H9 (cell line): ENCODE measurements at regions not wholly inside any gene's neighbourhood (a gene's known extent, or its start where the extent isn't known, plus 50 kb on each side); places are given as distances from the start of the nearest gene placed in this dataset.

ENCODE experiments used
- DNase-seq: peaks from one replicate; pipeline ENCODE4 v3.0.0-alpha.2; 2017
- H2AFZ ChIP-seq: one replicate; pipeline ENCODE4 v1.6.1; 2013; ENCODE audit warnings: mild to moderate bottlenecking, low read length, control low read depth, moderate library complexity
- H2AK5ac ChIP-seq: 2 replicates; pipeline ENCODE4 v1.6.1; 2013; ENCODE audit warnings: low read length, control low read depth, mixed read lengths; ENCODE audit not compliant: insufficient read length
- H2BK120ac ChIP-seq: one replicate; pipeline ENCODE4 v1.6.1; 2013; ENCODE audit warnings: low read depth, mild to moderate bottlenecking, low read length, control low read depth, inconsistent platforms; ENCODE audit not compliant: poor library complexity, severe bottlenecking
- H2BK12ac ChIP-seq: 2 replicates; pipeline ENCODE4 v1.6.1; 2013; ENCODE audit warnings: low read length, control low read depth, mixed read lengths, low read depth; ENCODE audit not compliant: insufficient read length
- H2BK15ac ChIP-seq: 2 replicates; pipeline ENCODE4 v1.6.1; 2013; ENCODE audit warnings: low read depth, low read length, control low read depth
- H2BK20ac ChIP-seq: one replicate; pipeline ENCODE4 v1.6.1; 2013; ENCODE audit warnings: low read depth, mild to moderate bottlenecking, low read length, control low read depth, inconsistent platforms; ENCODE audit not compliant: poor library complexity, severe bottlenecking
- H2BK5ac ChIP-seq: 2 replicates; pipeline ENCODE4 v1.6.1; 2013; ENCODE audit warnings: low read length, control low read depth, mixed read lengths; ENCODE audit not compliant: insufficient read length
- H3K14ac ChIP-seq: 2 replicates; pipeline ENCODE4 v1.6.1; 2013; ENCODE audit warnings: low read length, control low read depth; ENCODE audit not compliant: insufficient read depth
- H3K18ac ChIP-seq: 2 replicates; pipeline ENCODE4 v1.6.1; 2013; ENCODE audit warnings: low read depth, mild to moderate bottlenecking, mixed read lengths, low read length, control low read depth; ENCODE audit not compliant: insufficient read length
- H3K23ac ChIP-seq: 2 replicates; pipeline ENCODE4 v1.6.1; 2013; ENCODE audit warnings: low read length, control low read depth, mixed read lengths, low read depth; ENCODE audit not compliant: insufficient read length
- H3K23me2 ChIP-seq: 2 replicates; pipeline ENCODE4 v1.6.1; 2013; ENCODE audit warnings: low read depth, mild to moderate bottlenecking, mixed read lengths, low read length, control low read depth; ENCODE audit not compliant: insufficient read length, poor library complexity, severe bottlenecking
- H3K27ac ChIP-seq: 2 replicates; pipeline ENCODE4 v1.5.1; 2013; ENCODE audit warnings: low read length, control low read depth, mixed read lengths, low read depth; ENCODE audit not compliant: insufficient read length
- H3K27me3 ChIP-seq: 2 replicates; pipeline ENCODE4 v1.6.1; 2013; ENCODE audit warnings: low read length, control low read depth, inconsistent platforms; ENCODE audit not compliant: insufficient read depth
- H3K4ac ChIP-seq: 2 replicates; pipeline ENCODE4 v1.6.1; 2013; ENCODE audit warnings: low read depth, mild to moderate bottlenecking, control low read depth, inconsistent platforms, low read length, moderate library complexity
- H3K4me1 ChIP-seq: 2 replicates; pipeline ENCODE4 v1.6.1; 2013; ENCODE audit warnings: low read length, control low read depth, inconsistent platforms; ENCODE audit not compliant: insufficient read depth
- H3K4me2 ChIP-seq: 2 replicates; pipeline ENCODE4 v1.6.1; 2013; ENCODE audit warnings: low read length, control low read depth, mixed read lengths; ENCODE audit not compliant: insufficient read length, insufficient read depth
- H3K56ac ChIP-seq: 2 replicates; pipeline ENCODE4 v1.6.1; 2013; ENCODE audit warnings: low read depth, mild to moderate bottlenecking, mixed read lengths, low read length, control low read depth; ENCODE audit not compliant: insufficient read length
- H3K79me1 ChIP-seq: 2 replicates; pipeline ENCODE4 v1.6.1; 2013; ENCODE audit warnings: low read depth, mild to moderate bottlenecking, moderate library complexity, low read length, control low read depth, inconsistent platforms; ENCODE audit not compliant: insufficient read depth, poor library complexity, severe bottlenecking
- H3K79me2 ChIP-seq: 2 replicates; pipeline ENCODE4 v1.6.1; 2013; ENCODE audit warnings: low read length, control low read depth, inconsistent platforms; ENCODE audit not compliant: insufficient read depth
- H3K9ac ChIP-seq: 2 replicates; pipeline ENCODE4 v1.6.1; 2013; ENCODE audit warnings: low read length, control low read depth, mixed read lengths; ENCODE audit not compliant: insufficient read length; ENCODE audit errors: extremely low read depth
- H3K9me3 ChIP-seq: one replicate; pipeline ENCODE4 v1.6.1; 2013; ENCODE audit warnings: low read depth, low read length, inconsistent platforms; ENCODE audit not compliant: control insufficient read depth
- H3T11ph ChIP-seq: one replicate; pipeline ENCODE4 v1.6.1; 2013; ENCODE audit warnings: mild to moderate bottlenecking, low read length, control low read depth, inconsistent platforms
- H4K20me1 ChIP-seq: one replicate; pipeline ENCODE4 v1.6.1; 2013; ENCODE audit not compliant: control insufficient read depth, insufficient read length, insufficient read depth
- H4K5ac ChIP-seq: 2 replicates; pipeline ENCODE4 v1.6.1; 2013; ENCODE audit warnings: low read depth, mild to moderate bottlenecking, mixed read lengths, low read length, control low read depth; ENCODE audit not compliant: insufficient read length
- H4K8ac ChIP-seq: replicated peaks from 2 replicates; pipeline ENCODE4 v1.6.1; 2013; ENCODE audit warnings: low read length, control low read depth, mixed read lengths, low read depth; ENCODE audit not compliant: insufficient read length
- H4K91ac ChIP-seq: 2 replicates; pipeline ENCODE4 v1.6.1; 2013; ENCODE audit warnings: low read depth, mild to moderate bottlenecking, moderate library complexity, mixed read lengths, low read length, control low read depth; ENCODE audit not compliant: insufficient read length
- H3K27ac Mint-ChIP-seq, 3 experiments: 2 replicates in 2 of 3; 3 replicates in 1 of 3; pipeline ENCODE4 v1.8.0; 2020 to 2021; ENCODE audit warnings: mixed read lengths in 3 of 3, mild to moderate bottlenecking in 1 of 3, moderate library complexity in 1 of 3
- H3K27me3 Mint-ChIP-seq: 2 replicates; pipeline ENCODE4 v1.8.0; 2021; ENCODE audit warnings: low read depth, mild to moderate bottlenecking, moderate library complexity, mixed read lengths
- H3K36me3 Mint-ChIP-seq, 3 experiments: 2 replicates in 2 of 3; 3 replicates in 1 of 3; pipeline ENCODE4 v1.8.0; 2020 to 2021; ENCODE audit warnings: low read depth in 3 of 3, mixed read lengths in 3 of 3; ENCODE audit not compliant: insufficient read depth in 1 of 3
- H3K4me1 Mint-ChIP-seq, 2 experiments: 2 replicates each; pipeline ENCODE4 v1.8.0; 2020; ENCODE audit warnings: mixed read lengths in 2 of 2
- H3K4me3 Mint-ChIP-seq, 2 experiments: 2 replicates in 1 of 2; 3 replicates in 1 of 2; pipeline ENCODE4 v1.8.0; 2020 to 2021; ENCODE audit warnings: mild to moderate bottlenecking in 2 of 2, mixed read lengths in 2 of 2, moderate library complexity in 1 of 2
- H3K9me3 Mint-ChIP-seq, 2 experiments: 2 replicates in 1 of 2; 3 replicates in 1 of 2; pipeline ENCODE4 v1.8.0; 2020; ENCODE audit warnings: mild to moderate bottlenecking in 2 of 2, mixed read lengths in 2 of 2, moderate library complexity in 1 of 2
- CTCF ChIP-seq: fragments of 200-600 bp; sonication (generic); conservative IDR thresholded peaks from 3 replicates; pipeline ENCODE4 v1.8.0; 2021; ENCODE audit warnings: antibody characterized with exemption, mild to moderate bottlenecking
- WGBS: extraction: QIAGEN DNeasy Blood & Tissue Kit; methylation state at CpG from one replicate; pipeline ENCODE4 v1.1.7; 2013; ENCODE audit warnings: missing lambda C conversion rate, low lambda C conversion rate, mixed read lengths; ENCODE audit not compliant: insufficient read length; ENCODE audit errors: extremely low coverage; 5-methylcytosine and 5-hydroxymethylcytosine counted together

GRCh38 chr9:86626802-86627201 is 272.6 kb upstream of the TUT7 start:
- Histone ChIP-seq H3K4me2 (no peak overlapping the region), H3K79me2 (no peaks in the 10 kb centered on the region), H3K27ac (no peak overlapping the region), H3K23ac (no peak overlapping the region), H3K9me3 (no peaks in the 10 kb centered on the region), H3K79me1 (no peaks in the 10 kb centered on the region), H3T11ph (no peak overlapping the region), H4K8ac (no peak overlapping the region), H4K5ac (no peak overlapping the region), H2AK5ac (no peak overlapping the region), H3K27me3 (no peaks in the 10 kb centered on the region), H3K23me2 (no peaks in the 10 kb centered on the region), H2BK12ac (no peak overlapping the region), H3K14ac (no peak overlapping the region), H3K9ac (no peak overlapping the region), H2BK20ac (no peak overlapping the region), H2BK5ac (no peak overlapping the region), H3K56ac (no peak overlapping the region), H3K18ac (no peak overlapping the region), H2BK15ac (no peak overlapping the region), H4K20me1 (no peaks in the 10 kb centered on the region), H3K4me1 (no peaks in the 10 kb centered on the region; the same call in 1 of the 2 replicates), H4K91ac (no peak overlapping the region), H2BK120ac (no peak overlapping the region), H3K4ac (no peak overlapping the region), H2AFZ (no peak overlapping the region)
- no peaks in the 10 kb centered on the region for H3K27me3 Mint-ChIP-seq
- no peaks in the 10 kb centered on the region for H3K9me3 Mint-ChIP-seq
- WGBS = no CpG with 5 or more reads among the region's 5 CpGs
- no peak overlapping the region for H3K27ac Mint-ChIP-seq
- H3K4me3 Mint-ChIP-seq = no peak overlapping the region
- peaks cover 8 to 10% of the 10 kb centered on the region in 2 experiments for H3K4me1 Mint-ChIP-seq
- no peak for TF ChIP-seq CTCF
- no peak for DNase-seq
- H3K36me3 Mint-ChIP-seq = no peaks in the 10 kb centered on the region
